ENCODE measurements at regions not wholly inside any gene's neighbourhood (a gene's known extent, or its start where the extent isn't known, plus 50 kb on each side); places are given as distances from the start of the nearest gene placed in this dataset.
"Not testable (repeated sequence)": the region's sequence is repeated elsewhere in the genome, so short reads cannot be mapped to it uniquely, and the experiment has no call there.

GRCh38 chr7:68217426-68217825, 1220.8 kb downstream of the TYW1 start:
- Histone ChIP-seq H3K4me3 (no peak overlapping the region), H3K4me1 (no peaks in the 10 kb centered on the region), H3K27ac (no peak overlapping the region), H3K9me3 (no peaks in the 10 kb centered on the region), H3K36me3 (no peaks in the 10 kb centered on the region), H3K27me3 (no peaks in the 10 kb centered on the region)
- TF ChIP-seq POLR2A (IDR thresholded peaks at IDR 0.05), result no peak
- TF ChIP-seq CTCF (IDR thresholded peaks at IDR 0.05), result no peak
- DNase-seq, result no peak
- intact Hi-C loops (cut with DNase I), result no loop called here
- WGBS, 2 donors, result 58 to 77% methylated on average over 2 of the region's 2 CpGs

- Histone ChIP-seq H3K27me3 (no peaks in the 10 kb centered on the region), H3K27ac (no peak overlapping the region), H3K9me3 (no peaks in the 10 kb centered on the region), H3K4me1 (no peaks in the 10 kb centered on the region), H3K36me3 (no peaks in the 10 kb centered on the region), H3K4me3 (no peak overlapping the region)
- intact Hi-C loops (cut with DNase I), result no loop called here
- 36 to 40% methylated on average over 1 of the region's 1 CpG for WGBS, 2 donors
- no peak for TF ChIP-seq CTCF (IDR thresholded peaks at IDR 0.05)
- TF ChIP-seq POLR2A (IDR thresholded peaks at IDR 0.05), result no peak
- DNase-seq, result no peak
Measured at GRCh38 chr7:68218461-68218860, 1221.8 kb downstream of the TYW1 start.

GRCh38 chr7:68222311-68222710, 1225.7 kb downstream of the TYW1 start:
- Histone ChIP-seq H3K9me3 (no peaks in the 10 kb centered on the region), H3K27ac (no peak overlapping the region), H3K36me3 (no peaks in the 10 kb centered on the region), H3K27me3 (no peaks in the 10 kb centered on the region), H3K4me1 (peaks cover 0 to 6% (median 0%) of the 10 kb centered on the region in 3 donors), H3K4me3 (no peak overlapping the region)
- no peak for DNase-seq
- intact Hi-C loops (cut with DNase I), result no loop called here
- TF ChIP-seq CTCF (IDR thresholded peaks at IDR 0.05) (no peak), POLR2A (IDR thresholded peaks at IDR 0.05) (no peak)
- WGBS, 2 donors, result 38 to 42% methylated on average over 1 of the region's 1 CpG

GRCh38 chr7:68224041-68224741, 1227.6 kb downstream of the TYW1 start:
- Histone ChIP-seq H3K4me1 (peaks cover 0 to 6% (median 0%) of the 10 kb centered on the region in 3 donors), H3K36me3 (no peaks in the 10 kb centered on the region), H3K9me3 (no peaks in the 10 kb centered on the region), H3K27ac (no peak overlapping the region), H3K4me3 (no peak overlapping the region), H3K27me3 (no peaks in the 10 kb centered on the region)
- DNase-seq, result no peak
- 19 to 30% methylated on average over 10 of the region's 10 CpGs for WGBS, 2 donors
- intact Hi-C loops (cut with DNase I), result no loop called here
- TF ChIP-seq POLR2A (IDR thresholded peaks at IDR 0.05), result no peak
- TF ChIP-seq CTCF (IDR thresholded peaks at IDR 0.05), result no peak

GRCh38 chr7:68231011-68231410, 1234.4 kb downstream of the TYW1 start:
- not testable (repeated sequence) for DNase-seq, H3K4me1 ChIP-seq
- 87% methylated on average over 3 of the region's 28 CpGs; no CpG with 5 or more reads in 1 of the 2 donors for WGBS, 2 donors

GRCh38 chr7:68235937-68236336, 1239.3 kb downstream of the TYW1 start:
- H3K4me1 ChIP-seq, result no peaks in the 10 kb centered on the region
- WGBS, 2 donors, result 85 to 92% methylated on average over 1 of the region's 1 CpG
- intact Hi-C loops (cut with DNase I), result no loop called here
- no peaks in the 10 kb centered on the region for H3K9me3 ChIP-seq
- H3K27ac ChIP-seq, result no peak overlapping the region
- no peaks in the 10 kb centered on the region for H3K27me3 ChIP-seq
- H3K4me3 ChIP-seq, result no peak overlapping the region
- no peak for DNase-seq
- no peaks in the 10 kb centered on the region for H3K36me3 ChIP-seq
- TF ChIP-seq CTCF (IDR thresholded peaks at IDR 0.05) (no peak), POLR2A (IDR thresholded peaks at IDR 0.05) (no peak)

More at GRCh38 chr7:68231011-68231410, 1234.4 kb downstream of the TYW1 start:
- H3K4me3 ChIP-seq; H3K36me3 ChIP-seq; H3K27me3 ChIP-seq; intact Hi-C loops (cut with DNase I); H3K9me3 ChIP-seq; H3K27ac ChIP-seq: not testable (repeated sequence)
